C4-2B (cell line): ENCODE measurements at regions not wholly inside any gene's neighbourhood (a gene's known extent, or its start where the extent isn't known, plus 50 kb on each side); places are given as distances from the start of the nearest gene placed in this dataset.

ENCODE experiments used
- ZFX ChIP-seq: fragments of 450-650 bp; IDR thresholded peaks from 2 replicates; pipeline ENCODE4 v1.6.1; 2017
- TF ChIP-seq, protein P1 (sequence below): fragments of 450-650 bp; conservative IDR thresholded peaks from 2 replicates; pipeline ENCODE4 v1.5.1; 2017; ENCODE audit warnings: mild to moderate bottlenecking

DNA sequence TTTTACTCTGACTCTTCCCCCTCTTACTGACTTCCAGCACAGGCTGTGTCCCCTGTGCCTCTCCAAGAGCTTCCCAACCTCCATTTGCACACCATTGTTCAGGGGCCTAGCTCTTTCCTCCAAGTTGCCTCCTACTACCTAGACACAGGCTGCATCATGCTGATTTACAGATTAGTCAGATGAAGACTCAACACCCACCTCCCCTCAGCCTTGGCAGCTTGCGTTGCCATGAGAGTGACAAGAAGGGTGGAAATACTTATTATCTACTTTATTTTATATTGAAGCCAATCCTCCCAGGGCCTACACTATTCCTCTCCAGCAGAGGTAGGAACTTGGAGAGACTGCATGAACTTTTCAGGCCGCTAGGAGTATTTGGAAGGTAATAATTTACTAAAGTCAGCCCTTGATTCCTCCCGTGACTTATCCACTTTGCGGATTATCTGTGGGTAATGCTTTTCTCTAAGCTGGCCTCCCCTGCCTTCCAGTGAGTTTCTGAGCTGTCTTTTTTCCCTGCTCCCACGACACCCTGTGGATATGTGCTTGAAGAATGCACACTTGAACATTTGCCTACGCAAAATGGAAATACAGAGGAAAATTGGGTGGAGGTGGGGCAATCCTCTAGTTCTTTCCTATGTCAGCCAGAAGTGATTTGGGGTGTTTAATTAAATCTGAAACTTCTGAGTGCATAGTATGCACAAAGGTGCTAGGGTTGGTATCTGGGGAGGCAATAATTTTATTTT is 74.1 kb upstream of the TMEM164 start:
- TF ChIP-seq, protein P1, sequence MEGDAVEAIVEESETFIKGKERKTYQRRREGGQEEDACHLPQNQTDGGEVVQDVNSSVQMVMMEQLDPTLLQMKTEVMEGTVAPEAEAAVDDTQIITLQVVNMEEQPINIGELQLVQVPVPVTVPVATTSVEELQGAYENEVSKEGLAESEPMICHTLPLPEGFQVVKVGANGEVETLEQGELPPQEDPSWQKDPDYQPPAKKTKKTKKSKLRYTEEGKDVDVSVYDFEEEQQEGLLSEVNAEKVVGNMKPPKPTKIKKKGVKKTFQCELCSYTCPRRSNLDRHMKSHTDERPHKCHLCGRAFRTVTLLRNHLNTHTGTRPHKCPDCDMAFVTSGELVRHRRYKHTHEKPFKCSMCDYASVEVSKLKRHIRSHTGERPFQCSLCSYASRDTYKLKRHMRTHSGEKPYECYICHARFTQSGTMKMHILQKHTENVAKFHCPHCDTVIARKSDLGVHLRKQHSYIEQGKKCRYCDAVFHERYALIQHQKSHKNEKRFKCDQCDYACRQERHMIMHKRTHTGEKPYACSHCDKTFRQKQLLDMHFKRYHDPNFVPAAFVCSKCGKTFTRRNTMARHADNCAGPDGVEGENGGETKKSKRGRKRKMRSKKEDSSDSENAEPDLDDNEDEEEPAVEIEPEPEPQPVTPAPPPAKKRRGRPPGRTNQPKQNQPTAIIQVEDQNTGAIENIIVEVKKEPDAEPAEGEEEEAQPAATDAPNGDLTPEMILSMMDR, result no peak
- no peak for TF ChIP-seq ZFX
